ENCODE measurements at regions not wholly inside any gene's neighbourhood (a gene's known extent, or its start where the extent isn't known, plus 50 kb on each side); places are given as distances from the start of the nearest gene placed in this dataset.

DNA sequence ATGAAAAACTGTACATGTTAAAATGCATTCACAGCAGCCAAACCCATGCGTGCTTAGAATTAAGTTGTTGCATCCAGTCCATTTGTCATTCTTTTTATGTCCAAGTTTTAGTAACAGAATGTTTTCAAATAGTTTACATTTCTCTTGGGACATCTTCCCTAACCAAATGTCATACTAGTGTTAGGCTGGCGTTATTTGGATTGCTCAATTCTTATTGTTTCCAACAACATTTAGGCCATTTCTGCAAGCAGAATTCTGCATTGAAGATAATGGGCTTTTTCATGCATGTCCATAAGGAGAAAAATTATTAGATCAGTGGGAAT lies 203.0 kb downstream of the HIBADH start:
- no peak for DNase-seq (ENCODE audit: low spot score)

DNA sequence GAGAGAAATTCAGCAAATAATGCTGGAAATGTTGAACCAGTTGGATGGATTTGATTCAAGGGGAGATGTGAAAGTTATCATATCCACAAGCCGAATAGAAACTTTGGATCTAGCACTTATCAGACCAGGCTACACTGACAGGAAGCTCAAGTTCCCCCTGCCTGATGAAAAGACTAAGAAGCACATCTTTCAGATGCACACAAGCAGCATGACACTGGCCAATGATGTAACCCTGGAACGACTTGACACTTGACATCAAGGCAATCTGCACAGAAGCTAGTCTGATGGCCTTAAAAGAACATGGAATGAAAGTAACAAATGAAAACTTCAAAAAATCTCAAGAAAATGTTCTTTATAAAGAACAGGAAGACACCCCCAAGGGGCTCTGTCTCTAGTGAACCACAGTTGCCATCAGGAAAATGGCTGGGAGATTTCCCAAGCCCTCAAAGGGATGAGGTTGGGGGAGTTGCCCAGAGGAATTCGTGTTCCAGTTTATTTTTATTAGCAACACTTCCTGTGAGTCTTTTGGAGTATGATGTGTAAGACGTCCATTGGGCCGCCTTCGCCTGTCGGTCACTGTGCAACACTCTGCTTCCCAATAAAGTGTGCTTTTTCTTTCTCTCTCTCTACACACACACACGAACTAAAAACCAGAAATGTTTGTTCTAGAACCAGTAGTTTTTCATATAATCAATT lies 200.0 kb downstream of the HIBADH start:
- no peak for DNase-seq (ENCODE audit: low spot score)

GRCh38 chr7:27464970-27465369 lies 197.7 kb downstream of the HIBADH start:
- no peak for DNase-seq (ENCODE audit: low spot score)

- DNase-seq (ENCODE audit: low spot score) = no peak
These were observed 196.0 kb downstream of the HIBADH start for GRCh38 chr7:27466703-27467102.

DNA sequence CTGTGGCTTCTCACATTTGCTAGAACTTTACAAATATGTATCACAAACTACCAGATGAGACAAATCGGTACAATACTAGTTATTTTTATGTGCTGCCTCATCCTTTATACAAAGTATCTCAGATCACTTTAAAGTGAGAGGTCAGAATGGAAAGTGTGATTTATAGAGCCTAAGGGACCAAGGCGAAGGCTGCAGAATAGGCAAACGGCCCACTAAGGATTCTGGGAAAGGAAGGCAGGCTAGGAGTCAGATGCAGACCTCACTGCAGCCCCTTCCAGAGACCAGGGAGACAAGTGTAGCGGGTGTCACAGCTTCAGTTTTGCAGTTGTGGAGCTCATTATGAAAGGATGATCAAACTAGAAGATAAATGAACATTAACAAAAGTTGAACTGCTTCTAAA lies 190.6 kb downstream of the HIBADH start:
- no peak for DNase-seq (ENCODE audit: low spot score)
